ENCODE measurements at regions not wholly inside any gene's neighbourhood (a gene's known extent, or its start where the extent isn't known, plus 50 kb on each side); places are given as distances from the start of the nearest gene placed in this dataset.

- TF ChIP-seq CREB3L1 (IDR thresholded peaks at IDR 0.05; ENCODE audit: borderline replicate concordance, low read depth) (no peak), TBL1XR1 (IDR thresholded peaks at IDR 0.05; ENCODE audit: low read length in 2 of 2) (no peak), EP300 (IDR thresholded peaks at IDR 0.05; ENCODE audit: low read length) (no peak)
These were observed 256.4 kb upstream of the MCTP2 start for GRCh38 chr15:93974804-93975481.

Measured in K562 (cell line).